ENCODE measurements at regions not wholly inside any gene's neighbourhood (a gene's known extent, or its start where the extent isn't known, plus 50 kb on each side); places are given as distances from the start of the nearest gene placed in this dataset.

DNA sequence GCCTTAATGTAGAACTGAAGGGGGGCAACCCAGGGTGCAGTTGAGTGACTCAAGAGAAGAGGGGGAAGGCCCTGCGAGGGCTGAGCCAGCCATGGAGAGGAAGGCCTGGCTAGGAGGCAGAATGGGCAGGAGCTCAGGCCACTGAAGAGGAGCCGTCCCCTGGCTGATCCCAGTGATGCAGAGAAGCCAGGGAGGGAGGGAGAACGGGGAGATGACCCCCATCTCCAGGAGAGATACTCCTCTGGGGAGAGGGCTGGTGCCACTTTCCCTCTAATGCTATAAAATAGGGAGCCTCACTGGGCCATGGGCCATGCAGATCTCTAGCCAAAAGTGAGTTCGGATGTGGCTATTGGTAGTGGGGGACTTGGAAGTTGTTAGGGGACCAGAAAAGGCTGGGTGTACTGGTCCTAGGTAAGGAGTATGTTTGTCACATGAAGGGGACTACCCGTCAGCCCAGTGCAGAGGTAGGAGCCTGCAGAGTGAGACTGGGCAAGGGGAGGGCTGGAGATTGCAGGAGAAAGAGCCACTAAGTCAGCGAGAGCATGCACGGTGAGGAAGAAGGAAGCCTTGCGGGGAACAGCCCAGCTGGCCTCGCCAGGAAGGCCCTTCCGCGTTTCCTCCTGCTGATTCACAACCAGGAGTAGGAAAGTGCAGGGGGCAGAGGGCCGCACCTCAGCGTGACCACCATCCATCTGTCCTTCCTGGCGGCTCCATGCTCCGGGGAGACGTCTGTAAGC is 347.6 kb downstream of the TCERG1L start:
- H3K36me3 Mint-ChIP-seq (ENCODE audit: insufficient read depth, unreplicated experiment): no peaks in the 10 kb centered on the region
- TF ChIP-seq, protein P1, sequence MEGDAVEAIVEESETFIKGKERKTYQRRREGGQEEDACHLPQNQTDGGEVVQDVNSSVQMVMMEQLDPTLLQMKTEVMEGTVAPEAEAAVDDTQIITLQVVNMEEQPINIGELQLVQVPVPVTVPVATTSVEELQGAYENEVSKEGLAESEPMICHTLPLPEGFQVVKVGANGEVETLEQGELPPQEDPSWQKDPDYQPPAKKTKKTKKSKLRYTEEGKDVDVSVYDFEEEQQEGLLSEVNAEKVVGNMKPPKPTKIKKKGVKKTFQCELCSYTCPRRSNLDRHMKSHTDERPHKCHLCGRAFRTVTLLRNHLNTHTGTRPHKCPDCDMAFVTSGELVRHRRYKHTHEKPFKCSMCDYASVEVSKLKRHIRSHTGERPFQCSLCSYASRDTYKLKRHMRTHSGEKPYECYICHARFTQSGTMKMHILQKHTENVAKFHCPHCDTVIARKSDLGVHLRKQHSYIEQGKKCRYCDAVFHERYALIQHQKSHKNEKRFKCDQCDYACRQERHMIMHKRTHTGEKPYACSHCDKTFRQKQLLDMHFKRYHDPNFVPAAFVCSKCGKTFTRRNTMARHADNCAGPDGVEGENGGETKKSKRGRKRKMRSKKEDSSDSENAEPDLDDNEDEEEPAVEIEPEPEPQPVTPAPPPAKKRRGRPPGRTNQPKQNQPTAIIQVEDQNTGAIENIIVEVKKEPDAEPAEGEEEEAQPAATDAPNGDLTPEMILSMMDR (IDR thresholded peaks at IDR 0.05; ENCODE audit: unreplicated experiment): no peak
- H3K27ac Mint-ChIP-seq (ENCODE audit: unreplicated experiment): no peak overlapping the region
- H3K9me3 Mint-ChIP-seq (ENCODE audit: low read depth, unreplicated experiment): peaks cover 11% of the 10 kb centered on the region
- no peak overlapping the region for H3K4me3 Mint-ChIP-seq (ENCODE audit: low read depth, unreplicated experiment)
- no peaks in the 10 kb centered on the region for H3K4me1 Mint-ChIP-seq (ENCODE audit: low read depth, unreplicated experiment)
- CTCF ChIA-PET: no interaction called here
- intact Hi-C loops (cut with micrococcal nuclease; ENCODE audit: unreplicated experiment): no loop called here
- BruUV-seq (replicated peaks): no TSS peak
- H3K27me3 Mint-ChIP-seq (ENCODE audit: unreplicated experiment): no peaks in the 10 kb centered on the region
- no peak for DNase-seq

DNA sequence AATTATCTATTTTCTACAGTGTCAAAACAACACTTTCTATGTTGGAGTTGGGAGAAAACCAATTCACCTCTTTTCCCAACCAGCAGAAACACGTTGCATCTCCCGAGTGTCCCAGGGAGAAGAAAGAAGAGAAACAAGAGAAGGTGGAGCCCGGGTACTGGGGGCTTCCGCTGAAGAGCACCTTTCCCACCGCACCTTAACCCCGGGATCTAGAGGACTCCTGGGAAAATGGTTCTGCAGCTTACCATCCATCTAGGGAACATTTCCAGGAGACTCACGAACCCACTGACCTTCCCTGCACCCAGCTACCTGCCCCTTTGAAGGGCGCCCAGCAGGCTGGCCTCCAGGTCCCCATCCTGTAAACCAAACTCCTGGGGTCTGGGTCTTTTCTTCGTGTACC is 346.8 kb downstream of the TCERG1L start:
- no peaks in the 10 kb centered on the region for H3K4me1 Mint-ChIP-seq (ENCODE audit: low read depth, unreplicated experiment)
- no peak overlapping the region for H3K4me3 Mint-ChIP-seq (ENCODE audit: low read depth, unreplicated experiment)
- no peak for DNase-seq
- TF ChIP-seq, protein P1 (IDR thresholded peaks at IDR 0.05; ENCODE audit: unreplicated experiment): no peak
- CTCF ChIA-PET: no interaction called here
- peaks cover 11% of the 10 kb centered on the region for H3K9me3 Mint-ChIP-seq (ENCODE audit: low read depth, unreplicated experiment)
- no TSS peak for BruUV-seq (replicated peaks)
- H3K36me3 Mint-ChIP-seq (ENCODE audit: insufficient read depth, unreplicated experiment): no peaks in the 10 kb centered on the region
- H3K27ac Mint-ChIP-seq (ENCODE audit: unreplicated experiment): no peak overlapping the region
- H3K27me3 Mint-ChIP-seq (ENCODE audit: unreplicated experiment): no peaks in the 10 kb centered on the region
- intact Hi-C loops (cut with micrococcal nuclease; ENCODE audit: unreplicated experiment): no loop called here

DNA sequence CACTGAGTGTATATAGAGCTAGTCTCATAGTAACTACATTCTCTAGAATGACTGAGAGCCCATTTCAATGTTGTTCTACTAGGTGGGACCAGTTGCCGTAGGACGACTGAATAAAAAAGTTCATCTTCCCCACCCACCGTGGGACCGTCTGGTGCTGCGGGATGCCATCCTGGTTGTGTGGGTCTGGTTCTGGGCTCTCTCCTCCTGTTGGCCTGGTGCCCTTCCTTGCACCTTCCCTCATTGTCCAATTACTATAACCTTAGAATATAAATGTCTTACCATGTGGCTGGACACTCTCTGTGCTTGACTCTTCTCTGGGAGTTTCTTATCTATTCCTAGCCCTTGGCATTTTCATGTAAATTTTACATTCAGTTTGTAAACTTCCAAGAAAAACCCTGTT is 344.4 kb downstream of the TCERG1L start:
- H3K4me3 Mint-ChIP-seq (ENCODE audit: low read depth, unreplicated experiment): no peak overlapping the region
- intact Hi-C loops (cut with micrococcal nuclease; ENCODE audit: unreplicated experiment): no loop called here
- peaks cover 11% of the 10 kb centered on the region for H3K9me3 Mint-ChIP-seq (ENCODE audit: low read depth, unreplicated experiment)
- DNase-seq: no peak
- H3K27me3 Mint-ChIP-seq (ENCODE audit: unreplicated experiment): no peaks in the 10 kb centered on the region
- CTCF ChIA-PET: no interaction called here
- no peaks in the 10 kb centered on the region for H3K36me3 Mint-ChIP-seq (ENCODE audit: insufficient read depth, unreplicated experiment)
- BruUV-seq (replicated peaks): no TSS peak
- TF ChIP-seq, protein P1 (IDR thresholded peaks at IDR 0.05; ENCODE audit: unreplicated experiment): no peak
- no peaks in the 10 kb centered on the region for H3K4me1 Mint-ChIP-seq (ENCODE audit: low read depth, unreplicated experiment)
- H3K27ac Mint-ChIP-seq (ENCODE audit: unreplicated experiment): no peak overlapping the region

DNA sequence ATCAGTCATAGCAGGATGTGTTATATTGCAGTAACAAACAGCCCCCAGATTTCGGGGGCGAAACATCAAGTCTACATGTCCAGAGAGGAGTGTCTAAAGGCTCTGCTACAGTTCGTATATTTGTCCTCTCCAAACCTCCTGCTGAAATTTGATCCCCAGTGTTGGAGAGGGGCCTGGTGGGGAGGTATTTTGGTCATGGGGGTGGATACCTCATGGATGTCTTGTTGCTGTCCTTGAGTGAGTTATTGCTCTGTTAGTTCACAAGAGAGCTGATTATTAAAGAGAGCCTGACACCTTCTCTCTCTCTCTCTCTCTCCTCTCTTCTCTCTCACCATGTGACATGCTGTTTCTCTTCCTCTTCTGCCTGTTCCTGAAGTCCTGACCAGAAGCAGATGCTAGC is 343.7 kb downstream of the TCERG1L start:
- no peaks in the 10 kb centered on the region for H3K4me1 Mint-ChIP-seq (ENCODE audit: low read depth, unreplicated experiment)
- no peak overlapping the region for H3K4me3 Mint-ChIP-seq (ENCODE audit: low read depth, unreplicated experiment)
- CTCF ChIA-PET: no interaction called here
- no peak for DNase-seq
- H3K27me3 Mint-ChIP-seq (ENCODE audit: unreplicated experiment): no peaks in the 10 kb centered on the region
- intact Hi-C loops (cut with micrococcal nuclease; ENCODE audit: unreplicated experiment): no loop called here
- peaks cover 11% of the 10 kb centered on the region for H3K9me3 Mint-ChIP-seq (ENCODE audit: low read depth, unreplicated experiment)
- no peak overlapping the region for H3K27ac Mint-ChIP-seq (ENCODE audit: unreplicated experiment)
- TF ChIP-seq, protein P1 (IDR thresholded peaks at IDR 0.05; ENCODE audit: unreplicated experiment): no peak
- BruUV-seq (replicated peaks): no TSS peak
- H3K36me3 Mint-ChIP-seq (ENCODE audit: insufficient read depth, unreplicated experiment): no peaks in the 10 kb centered on the region
